HCT116 (cell line): ENCODE measurements at regions not wholly inside any gene's neighbourhood (a gene's known extent, or its start where the extent isn't known, plus 50 kb on each side); places are given as distances from the start of the nearest gene placed in this dataset.

ENCODE experiments used
- ATAC-seq: fragments of 200-7000 bp; cut with Tn5 transposase; 2 replicates; pipeline ENCODE4 v1.9.1; 2020; ENCODE audit warnings: mild to moderate bottlenecking, moderate library complexity
- BruUV-seq: library from RNA; stranded (reverse); fragments of 400-500 nt; replicated peaks from 2 replicates; lab custom pipeline; 2021; lab: Mats Ljungman, UMichigan
- CTCF ChIA-PET: fragments of 300-600 bp; sonication (Branson Sonifier 250); formaldehyde crosslinking; loops from one replicate; lab custom pipeline; 2021; ENCODE audit warnings: antibody characterized with exemption; lab: Charles Lee
- POLR2A ChIA-PET: fragments of 300-600, 350-600 bp; sonication (Branson Sonifier 250); formaldehyde crosslinking; loops from one replicate; lab custom pipeline; 2021; ENCODE audit warnings: antibody characterized with exemption; lab: Charles Lee
- RAD21 ChIA-PET, 2 experiments: fragments of 300-600 bp; sonication (Branson Sonifier 250); formaldehyde crosslinking; loops; one replicate each; lab custom pipeline; 2023; ENCODE audit warnings: low total read pairs in 2 of 2; ENCODE audit not compliant: uncharacterized antibody in 2 of 2, unreplicated experiment in 2 of 2, low non-redundant PET in 1 of 2; lab: Charles Lee
- DNase-seq: peaks from one replicate; pipeline ENCODE4 v3.0.0-alpha.2; 2010; ENCODE audit warnings: low read depth, low spot score
- H2AFZ ChIP-seq: fragments of 200-600 bp; shearing (Covaris generic), sonication (generic); 2 replicates; pipeline ENCODE4 v1.6.1; 2017; ENCODE audit warnings: low read depth, mixed run types, mixed read lengths, antibody characterized with exemption, low read length; ENCODE audit not compliant: poor library complexity, severe bottlenecking
- H3K27ac ChIP-seq: 2 replicates; pipeline ENCODE4 v1.5.1; 2012; ENCODE audit warnings: low read depth, low read length
- H3K27me3 ChIP-seq: fragments of 200-600 bp; sonication (generic); 2 replicates; pipeline ENCODE4 v1.6.1; 2016; ENCODE audit warnings: mixed run types, low read length, mixed read lengths; ENCODE audit not compliant: insufficient read depth
- H3K36me3 ChIP-seq, 2 experiments: fragments of 200-500 bp in 1 of 2; fragments of 200-600 bp in 1 of 2; sonication (Bioruptor generic) in 1 of 2; sonication (generic) in 1 of 2; 2 replicates each; pipeline versions ENCODE4 v1.5.1 to v1.6.1; 2014 to 2016; ENCODE audit warnings: low read length in 2 of 2, inconsistent platforms in 1 of 2, mixed read lengths in 1 of 2, mixed run types in 1 of 2; ENCODE audit not compliant: insufficient read depth in 2 of 2, control insufficient read depth in 1 of 2
- H3K4me1 ChIP-seq, 2 experiments: fragments of 200-600 bp in 1 of 2; sonication (generic) in 1 of 2; 2 replicates each; pipeline versions ENCODE4 v1.5.1 to v1.6.1; 2012 to 2017; ENCODE audit warnings: low read length in 2 of 2, inconsistent platforms in 1 of 2, mild to moderate bottlenecking in 1 of 2, mixed read lengths in 1 of 2, mixed run types in 1 of 2, moderate library complexity in 1 of 2; ENCODE audit not compliant: insufficient read depth in 2 of 2, control insufficient read depth in 1 of 2
- H3K4me2 ChIP-seq: fragments of 200-600 bp; sonication (generic); 2 replicates; pipeline ENCODE4 v1.6.1; 2017; ENCODE audit warnings: mixed run types, low read length, mixed read lengths
- H3K4me3 ChIP-seq, 2 experiments: fragments of 200-600 bp in 1 of 2; sonication (generic) in 1 of 2; replicated peaks in 1 of 2; 2 replicates each; pipeline ENCODE4 v1.5.1; 2011 to 2016; ENCODE audit warnings: low read length in 2 of 2, control low read depth in 1 of 2, low read depth in 1 of 2, mild to moderate bottlenecking in 1 of 2, mixed read lengths in 1 of 2, mixed run types in 1 of 2
- H3K79me2 ChIP-seq: fragments of 200-600 bp; sonication (generic); 2 replicates; pipeline ENCODE4 v1.6.1; 2017; ENCODE audit warnings: mild to moderate bottlenecking, mixed run types, low read length, moderate library complexity, mixed read lengths; ENCODE audit not compliant: insufficient read depth
- H3K9ac ChIP-seq: fragments of 200-600 bp; sonication (generic); 2 replicates; pipeline ENCODE4 v1.6.1; 2016; ENCODE audit warnings: low read length, mixed read lengths
- H3K9me2 ChIP-seq: fragments of 200-600 bp; sonication (generic), shearing (Covaris generic); 2 replicates; pipeline ENCODE4 v1.6.1; 2017; ENCODE audit warnings: mixed run types, mild to moderate bottlenecking, moderate library complexity; ENCODE audit not compliant: insufficient read depth
- H3K9me3 ChIP-seq, 2 experiments: fragments of 200-500 bp in 1 of 2; fragments of 200-600 bp in 1 of 2; sonication (Bioruptor generic) in 1 of 2; sonication (generic) in 1 of 2; 2 replicates each; pipeline ENCODE4 v1.6.1; 2014 to 2017; ENCODE audit warnings: low read length in 2 of 2, mixed read lengths in 2 of 2, inconsistent platforms in 1 of 2, low read depth in 1 of 2, mild to moderate bottlenecking in 1 of 2, mixed run types in 1 of 2, moderate library complexity in 1 of 2; ENCODE audit not compliant: control insufficient read depth in 1 of 2, insufficient read depth in 1 of 2
- H4K20me1 ChIP-seq: fragments of 200-600 bp; sonication (generic), shearing (Covaris generic); 2 replicates; pipeline ENCODE4 v1.6.1; 2017; ENCODE audit warnings: mixed run types, mild to moderate bottlenecking, moderate library complexity; ENCODE audit not compliant: insufficient read depth
- CEBPB ChIP-seq: IDR thresholded peaks from 2 replicates; pipeline ENCODE4 v1.6.1; 2012; ENCODE audit warnings: low read depth
- CTCF ChIP-seq, 3 experiments: fragments of 200-600 bp in 1 of 3; sonication (generic) in 1 of 3; IDR thresholded peaks in 2 of 3; conservative IDR thresholded peaks in 1 of 3; 2 replicates each; pipeline ENCODE4 v1.5.1; 2012 to 2017; ENCODE audit warnings: low read depth in 2 of 3, low read length in 2 of 3, antibody characterized with exemption in 1 of 3, borderline replicate concordance in 1 of 3, control low read depth in 1 of 3, mild to moderate bottlenecking in 1 of 3, mixed read lengths in 1 of 3, mixed run types in 1 of 3, moderate library complexity in 1 of 3; ENCODE audit not compliant: insufficient read depth in 1 of 3
- EGR1 ChIP-seq: IDR thresholded peaks from 2 replicates; pipeline ENCODE4 v1.6.1; 2012; ENCODE audit warnings: low read depth
- ELF1 ChIP-seq: IDR thresholded peaks from 2 replicates; pipeline ENCODE4 v1.6.1; 2012; ENCODE audit warnings: low read depth, borderline replicate concordance
- EZH2 ChIP-seq: fragments of 200-600 bp; sonication (generic); IDR thresholded peaks from 2 replicates; pipeline ENCODE4 v1.6.1; 2017; ENCODE audit warnings: antibody characterized with exemption, mixed run types
- EZH2phosphoT487 ChIP-seq: fragments of 200-600 bp; IDR thresholded peaks from 2 replicates; pipeline ENCODE4 v1.6.1; 2018; ENCODE audit warnings: antibody characterized with exemption, borderline replicate concordance
- FOSL1 ChIP-seq: IDR thresholded peaks from 2 replicates; pipeline ENCODE4 v1.6.1; 2012; ENCODE audit warnings: low read depth
- MAX ChIP-seq: IDR thresholded peaks from 2 replicates; pipeline ENCODE4 v1.6.1; 2012
- POLR2AphosphoS5 ChIP-seq: IDR thresholded peaks from 2 replicates; pipeline ENCODE4 v1.6.1; 2011; ENCODE audit warnings: mild to moderate bottlenecking, low read depth, low read length, moderate library complexity
- RAD21 ChIP-seq: IDR thresholded peaks from 2 replicates; pipeline ENCODE4 v1.6.1; 2012; ENCODE audit warnings: low read depth, mild to moderate bottlenecking
- REST ChIP-seq: IDR thresholded peaks from 2 replicates; pipeline ENCODE4 v1.6.1; 2012; ENCODE audit warnings: low read depth
- SIN3A ChIP-seq: IDR thresholded peaks from 2 replicates; pipeline ENCODE4 v1.6.1; 2012; ENCODE audit warnings: low read depth
- SRF ChIP-seq: IDR thresholded peaks from 2 replicates; pipeline ENCODE4 v1.6.1; 2012; ENCODE audit warnings: low read depth
- YY1 ChIP-seq: IDR thresholded peaks from 2 replicates; pipeline ENCODE4 v1.6.1; 2011; ENCODE audit warnings: low read length, low read depth, moderate library complexity, mild to moderate bottlenecking; ENCODE audit not compliant: insufficient replicate concordance; ENCODE audit errors: extremely low read depth
- ZFX ChIP-seq: fragments of 450-650 bp; IDR thresholded peaks from 2 replicates; pipeline ENCODE4 v1.6.1; 2017
- ZNF274 ChIP-seq: fragments of 200-500 bp; sonication (Bioruptor generic); IDR thresholded peaks from 2 replicates; pipeline ENCODE4 v1.6.1; 2014; ENCODE audit warnings: mild to moderate bottlenecking, low read depth, low read length, inconsistent platforms
- intact Hi-C: fragments of 100-400 bp; cut with micrococcal nuclease; formaldehyde crosslinking; loops from 2 replicates; pipeline ENCODE4 v1.10.0; 2022
- TF ChIP-seq, protein P1 (sequence below): IDR thresholded peaks from 2 replicates; pipeline ENCODE4 v1.6.1; 2011; ENCODE audit warnings: mild to moderate bottlenecking, low read length, moderate library complexity; ENCODE audit not compliant: insufficient replicate concordance; ENCODE audit errors: extremely low read depth

GRCh38 chr12:83866477-83866876, 1046.1 kb downstream of the SLC6A15 start:
- no peak for ATAC-seq
- no peak for TF ChIP-seq RAD21
- TF ChIP-seq ZFX: no peak
- TF ChIP-seq MAX: no peak
- TF ChIP-seq EZH2phosphoT487: no peak
- no peak for TF ChIP-seq ZNF274
- TF ChIP-seq CEBPB: no peak
- no peak for TF ChIP-seq SIN3A
- no peak for TF ChIP-seq EZH2
- TF ChIP-seq SRF: no peak
- TF ChIP-seq FOSL1: no peak
- TF ChIP-seq EGR1: no peak
- no peak for TF ChIP-seq ELF1
- no peak for TF ChIP-seq CTCF (IDR thresholded peaks at IDR 0.05 in 2 of 3, conservative IDR thresholded peaks at IDR 0.05 in 1 of 3; ENCODE audit: borderline replicate concordance in 1 of 3, insufficient read depth in 1 of 3, low read depth in 2 of 3, low read length in 2 of 3)
- TF ChIP-seq REST: no peak
- TF ChIP-seq, protein P1, sequence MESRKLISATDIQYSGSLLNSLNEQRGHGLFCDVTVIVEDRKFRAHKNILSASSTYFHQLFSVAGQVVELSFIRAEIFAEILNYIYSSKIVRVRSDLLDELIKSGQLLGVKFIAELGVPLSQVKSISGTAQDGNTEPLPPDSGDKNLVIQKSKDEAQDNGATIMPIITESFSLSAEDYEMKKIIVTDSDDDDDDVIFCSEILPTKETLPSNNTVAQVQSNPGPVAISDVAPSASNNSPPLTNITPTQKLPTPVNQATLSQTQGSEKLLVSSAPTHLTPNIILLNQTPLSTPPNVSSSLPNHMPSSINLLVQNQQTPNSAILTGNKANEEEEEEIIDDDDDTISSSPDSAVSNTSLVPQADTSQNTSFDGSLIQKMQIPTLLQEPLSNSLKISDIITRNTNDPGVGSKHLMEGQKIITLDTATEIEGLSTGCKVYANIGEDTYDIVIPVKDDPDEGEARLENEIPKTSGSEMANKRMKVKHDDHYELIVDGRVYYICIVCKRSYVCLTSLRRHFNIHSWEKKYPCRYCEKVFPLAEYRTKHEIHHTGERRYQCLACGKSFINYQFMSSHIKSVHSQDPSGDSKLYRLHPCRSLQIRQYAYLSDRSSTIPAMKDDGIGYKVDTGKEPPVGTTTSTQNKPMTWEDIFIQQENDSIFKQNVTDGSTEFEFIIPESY: no peak
- no peak for TF ChIP-seq POLR2AphosphoS5
- TF ChIP-seq YY1: no peak
- no peak for DNase-seq
- no peaks in the 10 kb centered on the region for H3K36me3 ChIP-seq
- no peaks in the 10 kb centered on the region for H3K9me2 ChIP-seq
- H3K27me3 ChIP-seq: no peaks in the 10 kb centered on the region
- no peaks in the 10 kb centered on the region for H3K4me1 ChIP-seq
- ChIA-PET POLR2A (no interaction called here), RAD21 (no interaction called here), CTCF (no interaction called here)
- H2AFZ ChIP-seq: no peak overlapping the region
- H3K79me2 ChIP-seq: no peaks in the 10 kb centered on the region
- no TSS peak for BruUV-seq
- no peak overlapping the region for H3K4me2 ChIP-seq
- H3K9me3 ChIP-seq: no peaks in the 10 kb centered on the region
- no peak overlapping the region for H3K4me3 ChIP-seq
- no peaks in the 10 kb centered on the region for H4K20me1 ChIP-seq
- intact Hi-C loops: no loop called here
- H3K9ac ChIP-seq: no peak overlapping the region
- no peak overlapping the region for H3K27ac ChIP-seq
